Osteoblast (primary cell): ENCODE measurements at regions not wholly inside any gene's neighbourhood (a gene's known extent, or its start where the extent isn't known, plus 50 kb on each side); places are given as distances from the start of the nearest gene placed in this dataset.

Experiments
- DNase-seq: peaks from one replicate; pipeline ENCODE4 v3.0.0; 2011; ENCODE audit warnings: low spot score, mixed read lengths; ENCODE audit not compliant: insufficient read length; ENCODE audit errors: missing footprints
- H2AFZ ChIP-seq: 2 replicates; pipeline ENCODE4 v1.6.0; 2011; ENCODE audit warnings: mild to moderate bottlenecking, low read length
- H3K27ac ChIP-seq: 2 replicates; pipeline ENCODE4 v1.5.1; 2011; ENCODE audit warnings: mild to moderate bottlenecking, low read depth, low read length, moderate library complexity
- H3K27me3 ChIP-seq: 2 replicates; pipeline ENCODE4 v1.6.0; 2012; ENCODE audit warnings: mild to moderate bottlenecking, control low read depth, inconsistent platforms, low read length, moderate library complexity; ENCODE audit not compliant: insufficient read depth
- H3K36me3 ChIP-seq: 2 replicates; pipeline ENCODE4 v1.5.1; 2011; ENCODE audit warnings: mild to moderate bottlenecking, low read length, control low read depth, moderate library complexity; ENCODE audit not compliant: insufficient read depth
- H3K4me1 ChIP-seq: 2 replicates; pipeline ENCODE4 v1.5.1; 2011; ENCODE audit warnings: mild to moderate bottlenecking, low read length, control low read depth, moderate library complexity; ENCODE audit not compliant: insufficient read depth
- H3K4me2 ChIP-seq: 2 replicates; pipeline ENCODE4 v1.6.0; 2011; ENCODE audit warnings: mild to moderate bottlenecking, low read length; ENCODE audit not compliant: insufficient read depth
- H3K4me3 ChIP-seq: fragments of 200-600 bp; sonication (generic); 3 replicates; pipeline ENCODE4 v1.5.1; 2012; ENCODE audit warnings: mild to moderate bottlenecking, low read length, inconsistent platforms; ENCODE audit not compliant: insufficient read depth
- H3K79me2 ChIP-seq: 2 replicates; pipeline ENCODE4 v1.6.0; 2012; ENCODE audit warnings: mild to moderate bottlenecking, low read length, control low read depth, inconsistent platforms; ENCODE audit not compliant: insufficient read depth
- H3K9me3 ChIP-seq: 2 replicates; pipeline ENCODE4 v1.5.1; 2011; ENCODE audit warnings: low read depth, low read length, control low read depth
- H4K20me1 ChIP-seq: 2 replicates; pipeline ENCODE4 v1.6.0; 2012; ENCODE audit warnings: mild to moderate bottlenecking, low read length, control low read depth; ENCODE audit not compliant: insufficient read depth
- TF ChIP-seq, protein P1 (sequence below): IDR thresholded peaks from 2 replicates; pipeline ENCODE4 v1.5.1; 2011; ENCODE audit warnings: mild to moderate bottlenecking, low read depth, low read length, moderate library complexity; ENCODE audit errors: extremely low read depth

DNA sequence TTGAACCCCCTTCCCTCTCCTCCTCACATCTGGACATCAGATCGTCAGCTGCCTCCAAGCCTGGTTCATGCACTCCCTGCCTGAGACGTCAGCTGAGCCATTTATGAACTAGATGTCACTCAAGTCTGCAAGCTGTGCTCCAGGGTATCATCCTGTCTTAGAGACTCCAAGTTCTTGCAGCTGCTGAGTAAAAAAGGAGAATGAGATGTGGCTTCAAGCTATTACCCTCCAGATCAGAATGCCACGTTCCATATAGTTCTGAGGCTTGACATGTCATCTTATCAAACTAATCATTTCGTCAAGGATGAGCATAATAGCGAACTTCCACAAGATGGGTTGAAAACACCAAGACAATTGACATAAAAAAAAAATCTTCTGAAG lies 766.3 kb downstream of the TBL1XR1 start:
- no peak overlapping the region for H3K4me2 ChIP-seq
- no peaks in the 10 kb centered on the region for H3K36me3 ChIP-seq
- no peak overlapping the region for H3K27ac ChIP-seq
- no peaks in the 10 kb centered on the region for H3K4me1 ChIP-seq
- no peaks in the 10 kb centered on the region for H3K27me3 ChIP-seq
- H2AFZ ChIP-seq = no peak overlapping the region
- H4K20me1 ChIP-seq = no peaks in the 10 kb centered on the region
- H3K79me2 ChIP-seq = no peaks in the 10 kb centered on the region
- TF ChIP-seq, protein P1, sequence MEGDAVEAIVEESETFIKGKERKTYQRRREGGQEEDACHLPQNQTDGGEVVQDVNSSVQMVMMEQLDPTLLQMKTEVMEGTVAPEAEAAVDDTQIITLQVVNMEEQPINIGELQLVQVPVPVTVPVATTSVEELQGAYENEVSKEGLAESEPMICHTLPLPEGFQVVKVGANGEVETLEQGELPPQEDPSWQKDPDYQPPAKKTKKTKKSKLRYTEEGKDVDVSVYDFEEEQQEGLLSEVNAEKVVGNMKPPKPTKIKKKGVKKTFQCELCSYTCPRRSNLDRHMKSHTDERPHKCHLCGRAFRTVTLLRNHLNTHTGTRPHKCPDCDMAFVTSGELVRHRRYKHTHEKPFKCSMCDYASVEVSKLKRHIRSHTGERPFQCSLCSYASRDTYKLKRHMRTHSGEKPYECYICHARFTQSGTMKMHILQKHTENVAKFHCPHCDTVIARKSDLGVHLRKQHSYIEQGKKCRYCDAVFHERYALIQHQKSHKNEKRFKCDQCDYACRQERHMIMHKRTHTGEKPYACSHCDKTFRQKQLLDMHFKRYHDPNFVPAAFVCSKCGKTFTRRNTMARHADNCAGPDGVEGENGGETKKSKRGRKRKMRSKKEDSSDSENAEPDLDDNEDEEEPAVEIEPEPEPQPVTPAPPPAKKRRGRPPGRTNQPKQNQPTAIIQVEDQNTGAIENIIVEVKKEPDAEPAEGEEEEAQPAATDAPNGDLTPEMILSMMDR = no peak
- DNase-seq = no peak
- no peak overlapping the region for H3K4me3 ChIP-seq
- H3K9me3 ChIP-seq = no peaks in the 10 kb centered on the region

DNA sequence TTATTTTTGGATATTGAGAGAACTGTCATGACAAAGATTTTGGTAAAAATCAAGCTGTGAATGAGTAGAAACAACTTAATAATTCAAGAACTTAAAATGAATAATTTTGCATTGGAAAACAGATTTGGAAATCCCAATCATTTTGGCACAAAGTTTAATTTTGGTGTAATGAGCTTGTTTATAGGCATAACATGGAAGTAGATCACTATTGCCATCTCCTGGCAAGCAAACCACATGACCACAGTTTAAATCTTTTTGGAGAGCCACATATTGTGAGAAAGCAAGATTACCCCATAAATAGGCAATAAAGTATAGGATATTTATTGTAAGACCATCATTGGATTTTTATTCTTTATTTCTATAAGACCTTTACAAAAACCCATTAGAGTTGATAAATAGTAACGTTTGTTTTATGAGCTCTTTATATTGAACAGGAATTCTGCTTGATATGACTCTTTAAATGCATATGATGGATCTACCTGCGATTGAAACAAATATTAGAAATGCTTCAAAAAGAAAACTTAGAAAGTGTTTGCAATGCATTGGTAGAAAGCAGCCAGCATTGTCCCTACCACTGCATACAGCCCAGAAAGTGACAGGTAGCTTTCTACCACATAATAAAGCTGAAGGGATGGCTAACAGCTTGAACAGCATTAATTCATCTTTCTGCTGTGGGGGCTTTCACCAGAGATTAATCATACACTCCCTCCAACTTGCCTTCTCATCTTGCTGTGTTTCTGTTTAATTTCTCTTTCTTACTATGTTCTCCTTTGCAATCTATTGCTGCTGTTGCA lies 766.8 kb downstream of the TBL1XR1 start:
- Histone ChIP-seq H3K27ac (no peak overlapping the region), H3K4me1 (no peaks in the 10 kb centered on the region), H3K36me3 (no peaks in the 10 kb centered on the region), H3K4me3 (no peak overlapping the region), H3K27me3 (no peaks in the 10 kb centered on the region), H3K79me2 (no peaks in the 10 kb centered on the region), H3K4me2 (no peak overlapping the region), H2AFZ (no peak overlapping the region), H4K20me1 (no peaks in the 10 kb centered on the region), H3K9me3 (no peaks in the 10 kb centered on the region)
- no peak for DNase-seq
- TF ChIP-seq, protein P1 = peak; percentile 68

DNA sequence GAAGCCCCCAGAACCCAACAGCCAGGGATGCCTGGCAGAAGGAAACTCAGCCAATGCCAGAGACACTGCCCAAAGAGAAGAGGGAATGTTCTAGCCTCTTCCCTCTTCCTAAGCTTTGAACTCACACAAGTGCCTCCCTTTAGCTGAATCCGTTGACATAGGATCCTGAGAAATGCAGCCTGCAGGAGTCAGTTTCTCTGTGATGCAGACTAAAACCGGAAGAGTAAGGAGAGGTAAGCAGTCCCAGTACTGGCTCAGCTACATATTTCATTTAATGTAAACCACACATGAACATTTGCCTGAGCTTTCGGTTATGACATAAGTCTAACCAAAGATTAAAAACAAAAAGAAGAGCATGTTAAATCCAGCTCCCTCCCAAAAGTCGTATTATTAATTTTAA lies 768.7 kb downstream of the TBL1XR1 start:
- no peak overlapping the region for H3K4me3 ChIP-seq
- H2AFZ ChIP-seq = peak overlapping the region; percentile 33
- H3K27me3 ChIP-seq = no peaks in the 10 kb centered on the region
- DNase-seq = no peak
- H3K4me1 ChIP-seq = no peaks in the 10 kb centered on the region
- no peak overlapping the region for H3K4me2 ChIP-seq
- TF ChIP-seq, protein P1 = no peak
- no peaks in the 10 kb centered on the region for H3K9me3 ChIP-seq
- H4K20me1 ChIP-seq = no peaks in the 10 kb centered on the region
- H3K79me2 ChIP-seq = no peaks in the 10 kb centered on the region
- H3K36me3 ChIP-seq = no peaks in the 10 kb centered on the region
- H3K27ac ChIP-seq = no peak overlapping the region

DNA sequence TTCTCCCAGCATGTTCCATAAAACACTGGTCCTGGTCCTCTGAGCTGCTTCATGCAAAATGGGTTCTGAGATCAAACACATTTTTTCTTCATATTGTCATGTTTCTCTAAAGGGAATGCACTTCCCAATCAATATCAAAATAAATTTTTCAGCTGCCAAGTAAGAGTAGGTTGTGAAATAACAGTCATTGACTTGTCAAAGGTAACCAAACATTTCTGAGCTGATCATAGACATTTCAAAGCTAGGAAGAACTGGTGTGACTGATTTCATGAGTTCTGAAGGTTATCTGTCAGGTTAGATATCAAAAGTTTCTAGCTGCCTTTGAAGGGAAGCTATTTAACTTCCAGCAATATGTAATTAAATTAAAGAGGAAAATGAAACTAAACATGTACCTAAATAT lies 770.9 kb downstream of the TBL1XR1 start:
- no peak overlapping the region for H3K27ac ChIP-seq
- no peaks in the 10 kb centered on the region for H3K4me1 ChIP-seq
- H3K9me3 ChIP-seq = no peaks in the 10 kb centered on the region
- H3K36me3 ChIP-seq = no peaks in the 10 kb centered on the region
- no peak overlapping the region for H3K4me3 ChIP-seq
- no peaks in the 10 kb centered on the region for H3K27me3 ChIP-seq
- DNase-seq = no peak
- TF ChIP-seq, protein P1 = no peak
- H3K79me2 ChIP-seq = no peaks in the 10 kb centered on the region
- no peak overlapping the region for H3K4me2 ChIP-seq
- H4K20me1 ChIP-seq = no peaks in the 10 kb centered on the region
- H2AFZ ChIP-seq = peak overlapping the region; percentile 6
